MM.1S (cell line): ENCODE measurements at regions not wholly inside any gene's neighbourhood (a gene's known extent, or its start where the extent isn't known, plus 50 kb on each side); places are given as distances from the start of the nearest gene placed in this dataset.
A peak's percentile ranks its signal among the peaks of the same experiment; 100 is the strongest.
"Not testable (repeated sequence)": the region's sequence is repeated elsewhere in the genome, so short reads cannot be mapped to it uniquely, and the experiment has no call there.

Experiments
- DNase-seq: peaks from one replicate; pipeline ENCODE4 v3.0.0-alpha.2; 2015
- H2AFZ ChIP-seq: fragments of 300-600 bp; sonication (generic); 2 replicates; pipeline ENCODE4 v1.6.0; 2016; ENCODE audit warnings: antibody characterized with exemption, low read length
- H3F3A ChIP-seq: fragments of 300-600 bp; sonication (generic); 2 replicates; pipeline ENCODE4 v1.6.1; 2016; ENCODE audit warnings: mild to moderate bottlenecking, antibody characterized with exemption, low read length, moderate library complexity, mixed read lengths; ENCODE audit not compliant: insufficient read depth
- H3K27ac ChIP-seq: fragments of 300-600 bp; sonication (generic); 2 replicates; pipeline ENCODE4 v1.5.1; 2016; ENCODE audit warnings: mild to moderate bottlenecking, low read length
- H3K27me3 ChIP-seq: fragments of 300-600 bp; sonication (generic); replicated peaks from 2 replicates; pipeline ENCODE4 v1.6.0; 2016; ENCODE audit warnings: low read length; ENCODE audit not compliant: insufficient read depth
- H3K36me3 ChIP-seq: fragments of 300-600 bp; sonication (generic); replicated peaks from 2 replicates; pipeline ENCODE4 v1.6.1; 2016; ENCODE audit warnings: mild to moderate bottlenecking, low read length, mixed read lengths; ENCODE audit not compliant: insufficient read depth
- H3K4me1 ChIP-seq: fragments of 300-600 bp; sonication (generic); 2 replicates; pipeline ENCODE4 v1.6.1; 2016; ENCODE audit warnings: low read length, mixed read lengths
- H3K4me2 ChIP-seq: fragments of 300-600 bp; sonication (generic); 2 replicates; pipeline ENCODE4 v1.6.0; 2016; ENCODE audit warnings: low read depth, low read length
- H3K4me3 ChIP-seq: fragments of 300-600 bp; sonication (generic); 2 replicates; pipeline ENCODE4 v1.5.1; 2016; ENCODE audit warnings: low read length, mixed read lengths
- H3K79me2 ChIP-seq: fragments of 300-600 bp; sonication (generic); 2 replicates; pipeline ENCODE4 v1.6.1; 2016; ENCODE audit warnings: mixed run types, low read length, mixed read lengths
- H3K9ac ChIP-seq: fragments of 300-600 bp; sonication (generic); 2 replicates; pipeline ENCODE4 v1.6.1; 2016; ENCODE audit warnings: low read length, mixed read lengths
- H3K9me2 ChIP-seq: fragments of 300-600 bp; sonication (generic); replicated peaks from 2 replicates; pipeline ENCODE4 v1.6.1; 2016; ENCODE audit warnings: mild to moderate bottlenecking, low read length, mixed read lengths; ENCODE audit not compliant: insufficient read depth
- H3K9me3 ChIP-seq: fragments of 300-600 bp; sonication (generic); replicated peaks from 2 replicates; pipeline ENCODE4 v1.6.1; 2016; ENCODE audit warnings: mild to moderate bottlenecking, low read length, mixed read lengths; ENCODE audit not compliant: insufficient read depth
- H4K20me1 ChIP-seq: fragments of 300-600 bp; sonication (generic); 2 replicates; pipeline ENCODE4 v1.6.1; 2016; ENCODE audit warnings: mild to moderate bottlenecking, low read length, moderate library complexity, mixed read lengths; ENCODE audit not compliant: insufficient read depth
- EZH2 ChIP-seq: fragments of 300-600 bp; sonication (generic); optimal IDR thresholded peaks from 2 replicates; pipeline ENCODE3; 2017; ENCODE audit warnings: low read depth, mild to moderate bottlenecking, antibody characterized with exemption, low read length, mixed read lengths
- EZH2phosphoT487 ChIP-seq: fragments of 300-600 bp; sonication (generic); IDR thresholded peaks from 2 replicates; pipeline ENCODE4 v1.6.1; 2018; ENCODE audit warnings: antibody characterized with exemption, low read length
- TF ChIP-seq, protein P1 (sequence below): fragments of 300-600 bp; sonication (generic); IDR thresholded peaks from 2 replicates; pipeline ENCODE4 v1.5.1; 2016; ENCODE audit warnings: antibody characterized with exemption, low read length, mixed read lengths

DNA sequence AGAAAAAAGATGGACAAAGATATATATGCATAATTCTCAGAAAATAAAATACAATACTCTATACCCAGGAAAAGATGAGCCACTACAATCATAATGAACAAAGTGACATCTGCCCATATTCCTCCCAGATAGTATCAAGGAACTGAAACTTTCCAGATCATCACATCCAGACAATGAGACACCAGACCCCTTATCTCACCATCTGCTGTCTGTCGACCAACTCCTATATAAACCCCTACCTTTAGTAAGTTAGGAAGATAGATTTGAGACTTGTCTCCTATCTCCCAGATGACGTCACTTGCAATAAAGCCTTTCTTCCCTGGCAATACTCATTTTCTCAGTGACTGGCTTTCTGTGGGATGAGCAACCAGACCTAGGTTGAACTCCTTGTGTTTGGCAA is 1071.6 kb downstream of the PLOD2 start:
- Histone ChIP-seq H3F3A (no peaks in the 10 kb centered on the region), H3K9me2 (no peaks in the 10 kb centered on the region), H3K4me3 (no peak overlapping the region), H3K9me3 (no peaks in the 10 kb centered on the region), H3K4me1 (no peaks in the 10 kb centered on the region), H3K79me2 (no peaks in the 10 kb centered on the region), H3K4me2 (no peak overlapping the region), H3K9ac (no peak overlapping the region), H2AFZ (no peak overlapping the region), H4K20me1 (no peaks in the 10 kb centered on the region), H3K36me3 (no peaks in the 10 kb centered on the region), H3K27me3 (no peaks in the 10 kb centered on the region), H3K27ac (no peak overlapping the region)
- DNase-seq = no peak
- TF ChIP-seq EZH2phosphoT487 = no peak
- TF ChIP-seq, protein P1, sequence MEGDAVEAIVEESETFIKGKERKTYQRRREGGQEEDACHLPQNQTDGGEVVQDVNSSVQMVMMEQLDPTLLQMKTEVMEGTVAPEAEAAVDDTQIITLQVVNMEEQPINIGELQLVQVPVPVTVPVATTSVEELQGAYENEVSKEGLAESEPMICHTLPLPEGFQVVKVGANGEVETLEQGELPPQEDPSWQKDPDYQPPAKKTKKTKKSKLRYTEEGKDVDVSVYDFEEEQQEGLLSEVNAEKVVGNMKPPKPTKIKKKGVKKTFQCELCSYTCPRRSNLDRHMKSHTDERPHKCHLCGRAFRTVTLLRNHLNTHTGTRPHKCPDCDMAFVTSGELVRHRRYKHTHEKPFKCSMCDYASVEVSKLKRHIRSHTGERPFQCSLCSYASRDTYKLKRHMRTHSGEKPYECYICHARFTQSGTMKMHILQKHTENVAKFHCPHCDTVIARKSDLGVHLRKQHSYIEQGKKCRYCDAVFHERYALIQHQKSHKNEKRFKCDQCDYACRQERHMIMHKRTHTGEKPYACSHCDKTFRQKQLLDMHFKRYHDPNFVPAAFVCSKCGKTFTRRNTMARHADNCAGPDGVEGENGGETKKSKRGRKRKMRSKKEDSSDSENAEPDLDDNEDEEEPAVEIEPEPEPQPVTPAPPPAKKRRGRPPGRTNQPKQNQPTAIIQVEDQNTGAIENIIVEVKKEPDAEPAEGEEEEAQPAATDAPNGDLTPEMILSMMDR = no peak

DNA sequence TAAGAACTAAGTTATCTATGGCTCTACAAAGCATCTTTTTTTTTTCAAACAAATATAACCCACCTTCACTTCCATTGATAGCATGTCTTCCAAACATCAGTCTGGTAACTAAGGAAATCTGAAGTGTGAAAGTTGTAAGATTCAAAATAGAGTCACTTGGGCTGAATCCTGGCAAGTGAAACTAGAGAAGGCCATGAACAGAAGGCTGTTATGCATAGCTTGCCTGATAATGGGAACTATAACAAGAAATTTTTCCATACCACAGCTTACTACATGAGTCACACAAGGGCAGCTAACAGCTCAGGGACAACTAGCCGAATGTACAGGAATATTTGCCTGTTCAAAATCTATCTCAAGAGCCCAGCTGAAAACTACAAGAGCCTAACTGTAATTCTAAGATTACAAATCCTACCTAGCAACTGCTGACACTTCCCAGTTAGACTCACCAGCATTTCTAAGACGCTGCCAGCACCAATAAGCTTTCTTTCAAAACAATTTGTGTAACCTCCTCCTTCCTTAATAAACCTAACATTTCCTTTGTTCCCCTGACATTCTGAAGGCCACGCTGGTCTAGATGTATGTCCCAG is 1066.5 kb downstream of the PLOD2 start:
- Histone ChIP-seq H3K4me2 (no peak overlapping the region), H3K9ac (no peak overlapping the region), H3K4me1 (no peaks in the 10 kb centered on the region), H3K9me3 (no peaks in the 10 kb centered on the region), H3K79me2 (no peaks in the 10 kb centered on the region), H3K27ac (no peak overlapping the region), H3F3A (no peaks in the 10 kb centered on the region), H3K36me3 (no peaks in the 10 kb centered on the region), H3K9me2 (no peaks in the 10 kb centered on the region), H2AFZ (no peak overlapping the region), H4K20me1 (no peaks in the 10 kb centered on the region), H3K27me3 (no peaks in the 10 kb centered on the region), H3K4me3 (no peak overlapping the region)
- peak; percentile 8 for DNase-seq
- TF ChIP-seq EZH2 (no peak), EZH2phosphoT487 (no peak)
- TF ChIP-seq, protein P1 = no peak

DNA sequence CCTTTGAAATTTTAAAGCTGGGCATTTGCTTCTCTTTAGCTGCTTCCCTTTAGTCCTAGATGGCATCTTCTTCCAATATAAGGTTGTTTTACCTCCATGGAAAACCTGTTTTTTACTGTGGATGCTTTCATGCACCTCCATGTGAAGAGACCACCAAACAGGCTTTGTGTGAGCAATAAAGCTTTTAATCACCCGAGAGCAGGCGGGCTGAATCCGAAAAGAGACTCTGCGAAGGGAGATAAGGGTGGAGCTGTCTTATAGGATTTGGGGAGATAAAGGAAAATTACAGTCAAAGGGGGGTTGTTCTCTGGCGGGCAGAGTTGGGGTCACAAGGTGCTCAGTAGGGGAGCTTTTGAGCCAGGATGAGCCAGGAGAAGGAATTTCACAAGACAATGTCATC is 1049.8 kb downstream of the PLOD2 start:
- not testable (repeated sequence) for H2AFZ ChIP-seq, H3K9me3 ChIP-seq, H3K4me3 ChIP-seq, H3K36me3 ChIP-seq, H3K4me2 ChIP-seq, H3K4me1 ChIP-seq, H3K27ac ChIP-seq, DNase-seq, H3K79me2 ChIP-seq, H3K27me3 ChIP-seq, H3K9ac ChIP-seq, H3K9me2 ChIP-seq, H4K20me1 ChIP-seq, H3F3A ChIP-seq

DNA sequence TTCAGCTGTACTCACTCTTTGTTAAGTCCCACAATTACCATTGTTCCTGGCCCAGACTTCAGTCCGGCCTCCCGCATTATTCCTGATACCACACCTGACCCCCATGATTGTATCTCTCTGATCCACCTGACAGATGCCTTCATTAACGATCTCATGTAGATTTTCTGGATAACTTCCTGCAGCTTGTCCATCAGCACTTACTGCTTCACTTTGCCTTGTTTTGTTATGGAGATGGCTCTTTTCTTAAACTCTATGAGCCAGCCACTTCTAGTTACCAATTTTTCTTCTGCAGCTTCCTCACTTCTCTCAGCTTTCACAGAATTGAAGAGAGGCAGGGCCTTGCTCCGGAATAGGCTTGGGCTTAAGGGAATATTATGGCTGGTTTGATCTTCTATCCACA is 1044.2 kb downstream of the PLOD2 start:
- no peaks in the 10 kb centered on the region for H3K79me2 ChIP-seq
- H3K27ac ChIP-seq = no peak overlapping the region
- no peak overlapping the region for H2AFZ ChIP-seq
- DNase-seq = no peak
- no peaks in the 10 kb centered on the region for H3K9me2 ChIP-seq
- H3K4me1 ChIP-seq = no peaks in the 10 kb centered on the region
- H3K9me3 ChIP-seq = no peaks in the 10 kb centered on the region
- H3K4me3 ChIP-seq = no peak overlapping the region
- H3F3A ChIP-seq = no peaks in the 10 kb centered on the region
- H3K9ac ChIP-seq = no peak overlapping the region
- H4K20me1 ChIP-seq = no peaks in the 10 kb centered on the region
- H3K4me2 ChIP-seq = no peak overlapping the region
- H3K27me3 ChIP-seq = no peaks in the 10 kb centered on the region
- TF ChIP-seq, protein P1 = no peak
- TF ChIP-seq EZH2 (no peak), EZH2phosphoT487 (no peak)
- no peaks in the 10 kb centered on the region for H3K36me3 ChIP-seq
